ENCODE measurements at regions not wholly inside any gene's neighbourhood (a gene's known extent, or its start where the extent isn't known, plus 50 kb on each side); places are given as distances from the start of the nearest gene placed in this dataset.
"Not testable (repeated sequence)": the region's sequence is repeated elsewhere in the genome, so short reads cannot be mapped to it uniquely, and the experiment has no call there.

DNA sequence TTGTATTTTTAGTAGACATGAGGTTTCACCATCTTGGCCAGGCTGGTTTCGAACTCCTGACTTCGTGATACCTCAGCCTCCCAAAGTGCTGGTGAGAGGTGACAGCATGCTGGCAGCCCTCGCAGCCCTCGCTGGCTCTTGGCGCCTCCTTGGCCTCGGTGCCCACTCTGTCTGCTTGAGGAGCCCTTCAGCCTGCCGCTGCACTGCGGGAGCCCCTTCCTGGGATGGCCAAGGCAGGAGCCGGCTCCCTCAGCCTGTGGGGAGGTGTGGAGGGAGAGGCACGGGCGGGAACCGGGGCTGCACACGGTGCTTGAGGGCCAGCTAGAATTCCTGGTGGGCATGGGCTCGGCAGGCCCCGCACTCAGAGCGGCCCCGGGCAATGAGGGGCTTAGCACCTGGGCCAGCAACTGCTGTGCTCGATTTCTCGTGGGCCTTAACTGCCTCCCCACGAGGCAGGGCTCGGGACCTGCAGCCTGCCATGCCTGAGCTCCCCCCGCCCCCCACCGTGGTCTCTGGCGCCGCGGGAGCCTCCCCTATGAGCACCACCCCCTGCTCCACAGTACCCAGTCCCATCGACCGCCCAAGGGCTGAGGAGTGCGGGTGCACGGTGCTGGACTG, 96.5 kb upstream of the RHOBTB1 start:
- Histone ChIP-seq H3K27ac (ENCODE audit: control insufficient read depth, insufficient read depth, low read length) (no peak overlapping the region), H3K36me3 (ENCODE audit: control insufficient read depth in 2 of 2, extremely low read depth in 1 of 2, insufficient read depth in 2 of 2, low read length in 2 of 2) (no peaks in the 10 kb centered on the region), H2AFZ (ENCODE audit: control insufficient read depth, low read length) (no peak overlapping the region), H3K79me2 (ENCODE audit: control insufficient read depth, insufficient read depth, low read length) (no peaks in the 10 kb centered on the region), H3K4me1 (ENCODE audit: control insufficient read depth, extremely low read depth, insufficient read depth, low read length) (no peaks in the 10 kb centered on the region), H3K9me3 (ENCODE audit: control insufficient read depth, low read depth, low read length) (no peaks in the 10 kb centered on the region), H3K9me1 (ENCODE audit: control insufficient read depth, extremely low read depth, insufficient read depth, low read length) (no peaks in the 10 kb centered on the region), H4K20me1 (ENCODE audit: control insufficient read depth, extremely low read depth, insufficient read depth, low read length) (no peaks in the 10 kb centered on the region), H3K4me3 (ENCODE audit: control insufficient read depth in 2 of 3, extremely low read depth in 1 of 3, insufficient read depth in 2 of 3, low read depth in 1 of 3, low read length in 3 of 3) (no peak overlapping the region), H3K9ac (ENCODE audit: control insufficient read depth, extremely low read depth, insufficient read depth, low read length) (no peak overlapping the region), H3K4me2 (ENCODE audit: control insufficient read depth, extremely low read depth, insufficient read depth, low read depth, low read length) (no peak overlapping the region), H3K27me3 (ENCODE audit: control insufficient read depth, extremely low read depth, insufficient read depth, low read length) (no peaks in the 10 kb centered on the region)
- DNase-seq (ENCODE audit: low read depth, low spot score) (no peak), FAIRE-seq (no peak)
- TF ChIP-seq EZH2 (IDR thresholded peaks at IDR 0.05; ENCODE audit: low read length) (no peak), CTCF (optimal IDR thresholded peaks at IDR 0.05 in 1 of 3, IDR thresholded peaks at IDR 0.05 in 1 of 3, conservative IDR thresholded peaks at IDR 0.05 in 1 of 3; ENCODE audit: extremely low read depth in 1 of 3, insufficient read depth in 2 of 3, low read length in 3 of 3) (no peak)
- dilution Hi-C loops (cut with MboI; ENCODE audit: extremely low pct_ligation_motif_present, low sequenced_read_pairs), result no loop called here

DNA sequence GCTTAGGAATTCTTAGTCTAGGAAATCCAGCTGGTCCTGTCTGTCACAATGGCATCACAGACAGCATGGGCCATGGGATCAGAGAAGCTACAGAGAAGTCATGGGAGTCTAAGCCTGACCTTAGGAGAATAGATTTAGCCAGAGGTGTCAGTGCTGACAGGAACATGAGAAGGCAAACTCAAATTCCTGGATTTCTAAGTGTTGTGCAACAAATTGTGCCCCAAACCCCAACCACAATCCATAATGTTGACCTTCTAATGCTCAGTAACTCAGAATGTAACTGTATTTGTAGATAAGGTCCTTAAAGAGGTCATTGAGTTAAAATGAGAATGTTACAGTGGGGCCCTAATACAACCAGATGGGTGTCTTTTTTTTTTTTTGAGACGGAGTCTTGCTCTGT, 95.9 kb upstream of the RHOBTB1 start:
- dilution Hi-C loops (cut with MboI; ENCODE audit: extremely low pct_ligation_motif_present, low sequenced_read_pairs), result no loop called here
- Histone ChIP-seq H2AFZ (ENCODE audit: control insufficient read depth, low read length) (no peak overlapping the region), H4K20me1 (ENCODE audit: control insufficient read depth, extremely low read depth, insufficient read depth, low read length) (no peaks in the 10 kb centered on the region), H3K4me3 (ENCODE audit: control insufficient read depth in 2 of 3, extremely low read depth in 1 of 3, insufficient read depth in 2 of 3, low read depth in 1 of 3, low read length in 3 of 3) (no peak overlapping the region), H3K4me1 (ENCODE audit: control insufficient read depth, extremely low read depth, insufficient read depth, low read length) (no peaks in the 10 kb centered on the region), H3K9ac (ENCODE audit: control insufficient read depth, extremely low read depth, insufficient read depth, low read length) (no peak overlapping the region), H3K79me2 (ENCODE audit: control insufficient read depth, insufficient read depth, low read length) (no peaks in the 10 kb centered on the region), H3K27me3 (ENCODE audit: control insufficient read depth, extremely low read depth, insufficient read depth, low read length) (no peaks in the 10 kb centered on the region), H3K9me1 (ENCODE audit: control insufficient read depth, extremely low read depth, insufficient read depth, low read length) (no peaks in the 10 kb centered on the region), H3K9me3 (ENCODE audit: control insufficient read depth, low read depth, low read length) (no peaks in the 10 kb centered on the region), H3K36me3 (ENCODE audit: control insufficient read depth in 2 of 2, extremely low read depth in 1 of 2, insufficient read depth in 2 of 2, low read length in 2 of 2) (no peaks in the 10 kb centered on the region), H3K27ac (ENCODE audit: control insufficient read depth, insufficient read depth, low read length) (no peak overlapping the region), H3K4me2 (ENCODE audit: control insufficient read depth, extremely low read depth, insufficient read depth, low read depth, low read length) (no peak overlapping the region)
- DNase-seq (ENCODE audit: low read depth, low spot score) (no peak), FAIRE-seq (no peak)
- TF ChIP-seq EZH2 (IDR thresholded peaks at IDR 0.05; ENCODE audit: low read length), result no peak

GRCh38 chr10:61037261-61037830, 93.4 kb upstream of the RHOBTB1 start:
- H4K20me1 ChIP-seq (ENCODE audit: control insufficient read depth, extremely low read depth, insufficient read depth, low read length); FAIRE-seq; H2AFZ ChIP-seq (ENCODE audit: control insufficient read depth, low read length); H3K4me2 ChIP-seq (ENCODE audit: control insufficient read depth, extremely low read depth, insufficient read depth, low read depth, low read length); H3K9me1 ChIP-seq (ENCODE audit: control insufficient read depth, extremely low read depth, insufficient read depth, low read length); H3K9me3 ChIP-seq (ENCODE audit: control insufficient read depth, low read depth, low read length); H3K9ac ChIP-seq (ENCODE audit: control insufficient read depth, extremely low read depth, insufficient read depth, low read length); H3K4me1 ChIP-seq (ENCODE audit: control insufficient read depth, extremely low read depth, insufficient read depth, low read length); H3K79me2 ChIP-seq (ENCODE audit: control insufficient read depth, insufficient read depth, low read length); H3K36me3 ChIP-seq (ENCODE audit: control insufficient read depth in 2 of 2, extremely low read depth in 1 of 2, insufficient read depth in 2 of 2, low read length in 2 of 2); H3K27me3 ChIP-seq (ENCODE audit: control insufficient read depth, extremely low read depth, insufficient read depth, low read length); DNase-seq (ENCODE audit: low read depth, low spot score); dilution Hi-C loops (cut with MboI; ENCODE audit: extremely low pct_ligation_motif_present, low sequenced_read_pairs); H3K4me3 ChIP-seq (ENCODE audit: control insufficient read depth in 2 of 3, extremely low read depth in 1 of 3, insufficient read depth in 2 of 3, low read depth in 1 of 3, low read length in 3 of 3); H3K27ac ChIP-seq (ENCODE audit: control insufficient read depth, insufficient read depth, low read length): not testable (repeated sequence)

DNA sequence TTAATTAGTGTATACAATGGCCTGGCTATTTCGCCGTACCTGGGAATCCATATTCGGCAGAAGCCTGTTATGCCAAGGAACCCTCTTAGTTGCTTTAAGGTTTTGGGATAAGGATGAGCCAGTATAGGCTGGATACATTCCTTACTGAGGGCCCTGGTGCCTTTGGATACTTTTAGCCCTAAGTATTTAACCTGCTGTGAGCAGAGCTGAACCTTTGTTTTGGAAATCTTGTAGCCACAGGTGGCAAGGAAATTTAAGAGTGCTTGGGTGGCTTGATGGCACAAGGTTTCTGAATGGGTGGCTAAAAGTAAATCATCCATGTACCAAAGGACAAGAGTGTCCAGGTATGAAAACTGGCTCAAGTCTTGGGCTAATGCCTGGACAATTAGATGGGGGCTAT, 92.2 kb upstream of the RHOBTB1 start:
- H3K9me1 ChIP-seq (ENCODE audit: control insufficient read depth, extremely low read depth, insufficient read depth, low read length); H4K20me1 ChIP-seq (ENCODE audit: control insufficient read depth, extremely low read depth, insufficient read depth, low read length); H3K36me3 ChIP-seq (ENCODE audit: control insufficient read depth in 2 of 2, extremely low read depth in 1 of 2, insufficient read depth in 2 of 2, low read length in 2 of 2); H3K4me3 ChIP-seq (ENCODE audit: control insufficient read depth in 2 of 3, extremely low read depth in 1 of 3, insufficient read depth in 2 of 3, low read depth in 1 of 3, low read length in 3 of 3); H3K9me3 ChIP-seq (ENCODE audit: control insufficient read depth, low read depth, low read length); DNase-seq (ENCODE audit: low read depth, low spot score); H3K79me2 ChIP-seq (ENCODE audit: control insufficient read depth, insufficient read depth, low read length); dilution Hi-C loops (cut with MboI; ENCODE audit: extremely low pct_ligation_motif_present, low sequenced_read_pairs); FAIRE-seq; H3K4me2 ChIP-seq (ENCODE audit: control insufficient read depth, extremely low read depth, insufficient read depth, low read depth, low read length); H3K27ac ChIP-seq (ENCODE audit: control insufficient read depth, insufficient read depth, low read length); H2AFZ ChIP-seq (ENCODE audit: control insufficient read depth, low read length); H3K9ac ChIP-seq (ENCODE audit: control insufficient read depth, extremely low read depth, insufficient read depth, low read length); H3K27me3 ChIP-seq (ENCODE audit: control insufficient read depth, extremely low read depth, insufficient read depth, low read length); H3K4me1 ChIP-seq (ENCODE audit: control insufficient read depth, extremely low read depth, insufficient read depth, low read length): not testable (repeated sequence)

Data from keratinocyte (primary cell).